ENCODE measurements at regions not wholly inside any gene's neighbourhood (a gene's known extent, or its start where the extent isn't known, plus 50 kb on each side); places are given as distances from the start of the nearest gene placed in this dataset.

DNA sequence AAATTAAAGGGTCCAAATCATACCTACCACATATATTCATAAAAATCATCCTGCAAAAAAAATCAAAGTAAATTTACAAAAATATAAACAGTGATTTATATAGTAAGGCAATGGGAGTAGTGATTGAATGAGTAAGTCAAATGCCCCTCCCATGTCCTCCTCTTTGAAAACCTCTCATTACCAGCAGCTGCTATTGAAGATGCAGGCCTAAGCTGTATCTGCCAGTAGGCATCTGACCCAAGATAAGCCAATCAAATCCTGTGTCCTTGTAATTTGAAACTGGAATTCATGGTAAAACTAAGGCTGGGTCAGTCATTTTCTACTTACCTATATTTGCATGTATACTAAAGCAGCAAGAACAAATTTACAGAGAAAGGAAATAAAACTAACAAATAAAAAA is 60.4 kb upstream of the POU1F1 start:
- Mint-ChIP-seq H3K27ac (ENCODE audit: unreplicated experiment) (no peak overlapping the region), H3K9me3 (ENCODE audit: unreplicated experiment) (no peaks in the 10 kb centered on the region), H3K27me3 (ENCODE audit: unreplicated experiment) (peaks cover 2% of the 10 kb centered on the region), H3K4me1 (ENCODE audit: unreplicated experiment) (no peaks in the 10 kb centered on the region), H3K36me3 (ENCODE audit: low read depth, unreplicated experiment) (no peaks in the 10 kb centered on the region), H3K4me3 (ENCODE audit: unreplicated experiment) (no peak overlapping the region)
- TF ChIP-seq, protein P1, sequence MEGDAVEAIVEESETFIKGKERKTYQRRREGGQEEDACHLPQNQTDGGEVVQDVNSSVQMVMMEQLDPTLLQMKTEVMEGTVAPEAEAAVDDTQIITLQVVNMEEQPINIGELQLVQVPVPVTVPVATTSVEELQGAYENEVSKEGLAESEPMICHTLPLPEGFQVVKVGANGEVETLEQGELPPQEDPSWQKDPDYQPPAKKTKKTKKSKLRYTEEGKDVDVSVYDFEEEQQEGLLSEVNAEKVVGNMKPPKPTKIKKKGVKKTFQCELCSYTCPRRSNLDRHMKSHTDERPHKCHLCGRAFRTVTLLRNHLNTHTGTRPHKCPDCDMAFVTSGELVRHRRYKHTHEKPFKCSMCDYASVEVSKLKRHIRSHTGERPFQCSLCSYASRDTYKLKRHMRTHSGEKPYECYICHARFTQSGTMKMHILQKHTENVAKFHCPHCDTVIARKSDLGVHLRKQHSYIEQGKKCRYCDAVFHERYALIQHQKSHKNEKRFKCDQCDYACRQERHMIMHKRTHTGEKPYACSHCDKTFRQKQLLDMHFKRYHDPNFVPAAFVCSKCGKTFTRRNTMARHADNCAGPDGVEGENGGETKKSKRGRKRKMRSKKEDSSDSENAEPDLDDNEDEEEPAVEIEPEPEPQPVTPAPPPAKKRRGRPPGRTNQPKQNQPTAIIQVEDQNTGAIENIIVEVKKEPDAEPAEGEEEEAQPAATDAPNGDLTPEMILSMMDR (IDR thresholded peaks at IDR 0.05; ENCODE audit: unreplicated experiment), result no peak
- DNase-seq (ENCODE audit: low spot score), result no peak

DNA sequence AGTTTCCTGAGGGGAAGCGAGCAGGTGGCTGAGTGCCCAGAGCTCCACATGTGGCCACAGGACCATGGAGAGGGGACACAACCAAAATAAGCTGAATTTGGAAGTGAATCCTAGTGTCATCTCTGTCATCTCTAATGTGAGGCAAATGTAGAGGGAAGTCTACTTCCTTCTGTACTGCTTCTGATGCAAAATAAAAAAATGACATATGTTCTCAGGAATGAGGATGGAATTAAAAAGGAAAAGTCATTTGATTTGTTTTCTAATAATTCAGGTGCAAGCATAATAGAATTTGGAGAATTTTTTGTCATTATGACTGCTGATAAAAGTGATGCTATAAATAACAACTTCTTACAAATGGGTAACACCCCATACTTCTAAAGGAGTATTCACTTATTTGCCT is 59.5 kb upstream of the POU1F1 start:
- H3K4me1 Mint-ChIP-seq (ENCODE audit: unreplicated experiment), result no peaks in the 10 kb centered on the region
- H3K27ac Mint-ChIP-seq (ENCODE audit: unreplicated experiment), result no peak overlapping the region
- DNase-seq (ENCODE audit: low spot score), result no peak
- no peaks in the 10 kb centered on the region for H3K36me3 Mint-ChIP-seq (ENCODE audit: low read depth, unreplicated experiment)
- H3K9me3 Mint-ChIP-seq (ENCODE audit: unreplicated experiment), result no peaks in the 10 kb centered on the region
- H3K27me3 Mint-ChIP-seq (ENCODE audit: unreplicated experiment), result peaks cover 2% of the 10 kb centered on the region
- TF ChIP-seq, protein P1 (IDR thresholded peaks at IDR 0.05; ENCODE audit: unreplicated experiment), result no peak
- H3K4me3 Mint-ChIP-seq (ENCODE audit: unreplicated experiment), result no peak overlapping the region

DNA sequence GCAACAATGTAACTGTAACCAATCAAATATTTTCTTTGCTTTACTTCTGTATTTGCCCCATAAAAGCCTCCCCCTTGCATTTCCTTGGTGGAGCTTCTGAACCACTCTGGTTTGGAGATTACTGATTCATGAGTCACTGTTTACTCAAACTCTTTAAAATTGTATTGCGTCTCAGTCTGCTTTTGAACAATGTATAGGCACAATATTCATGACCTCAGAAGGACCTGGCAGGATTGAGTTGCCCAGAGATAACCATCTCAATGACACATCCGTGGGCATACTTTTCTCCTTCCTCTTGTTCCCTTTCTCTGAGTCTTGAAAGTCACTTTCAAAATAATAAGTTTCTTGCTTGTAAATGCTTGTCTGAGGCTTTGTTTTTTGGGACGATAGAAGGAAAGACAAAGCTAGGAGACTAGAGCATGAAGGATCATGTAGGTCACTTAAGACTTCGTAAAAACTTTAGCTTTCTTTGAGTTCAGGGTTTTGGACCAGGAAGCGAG is 57.1 kb upstream of the POU1F1 start:
- Mint-ChIP-seq H3K4me1 (ENCODE audit: unreplicated experiment) (no peaks in the 10 kb centered on the region), H3K27me3 (ENCODE audit: unreplicated experiment) (no peaks in the 10 kb centered on the region), H3K9me3 (ENCODE audit: unreplicated experiment) (no peaks in the 10 kb centered on the region), H3K27ac (ENCODE audit: unreplicated experiment) (no peak overlapping the region), H3K36me3 (ENCODE audit: low read depth, unreplicated experiment) (no peaks in the 10 kb centered on the region), H3K4me3 (ENCODE audit: unreplicated experiment) (no peak overlapping the region)
- TF ChIP-seq, protein P1 (IDR thresholded peaks at IDR 0.05; ENCODE audit: unreplicated experiment), result no peak
- DNase-seq (ENCODE audit: low spot score), result no peak

- DNase-seq (ENCODE audit: low spot score), result no peak
- no peak overlapping the region for H3K4me3 Mint-ChIP-seq (ENCODE audit: unreplicated experiment)
- TF ChIP-seq, protein P1 (IDR thresholded peaks at IDR 0.05; ENCODE audit: unreplicated experiment), result no peak
- no peaks in the 10 kb centered on the region for H3K36me3 Mint-ChIP-seq (ENCODE audit: low read depth, unreplicated experiment)
- H3K9me3 Mint-ChIP-seq (ENCODE audit: unreplicated experiment), result no peaks in the 10 kb centered on the region
- no peaks in the 10 kb centered on the region for H3K4me1 Mint-ChIP-seq (ENCODE audit: unreplicated experiment)
- no peak overlapping the region for H3K27ac Mint-ChIP-seq (ENCODE audit: unreplicated experiment)
- no peaks in the 10 kb centered on the region for H3K27me3 Mint-ChIP-seq (ENCODE audit: unreplicated experiment)
These were observed 56.4 kb upstream of the POU1F1 start for GRCh38 chr3:87332789-87333188.

- Mint-ChIP-seq H3K36me3 (ENCODE audit: low read depth, unreplicated experiment) (no peaks in the 10 kb centered on the region), H3K4me1 (ENCODE audit: unreplicated experiment) (no peaks in the 10 kb centered on the region), H3K27me3 (ENCODE audit: unreplicated experiment) (no peaks in the 10 kb centered on the region), H3K4me3 (ENCODE audit: unreplicated experiment) (no peak overlapping the region), H3K9me3 (ENCODE audit: unreplicated experiment) (peaks cover 5% of the 10 kb centered on the region), H3K27ac (ENCODE audit: unreplicated experiment) (no peak overlapping the region)
- TF ChIP-seq, protein P1 (IDR thresholded peaks at IDR 0.05; ENCODE audit: unreplicated experiment), result no peak
- DNase-seq (ENCODE audit: low spot score), result no peak
These were observed 52.7 kb upstream of the POU1F1 start for GRCh38 chr3:87329065-87329464.

All from endothelial cell (in vitro differentiated cells).